Glomerular visceral epithelial cell (primary cell): ENCODE measurements at regions not wholly inside any gene's neighbourhood (a gene's known extent, or its start where the extent isn't known, plus 50 kb on each side); places are given as distances from the start of the nearest gene placed in this dataset.
"Not testable (repeated sequence)": the region's sequence is repeated elsewhere in the genome, so short reads cannot be mapped to it uniquely, and the experiment has no call there.

Experiments
- DNase-seq: peaks from one replicate; pipeline ENCODE4 v3.0.0-alpha.2; 2016; ENCODE audit errors: extremely low spot score

DNA sequence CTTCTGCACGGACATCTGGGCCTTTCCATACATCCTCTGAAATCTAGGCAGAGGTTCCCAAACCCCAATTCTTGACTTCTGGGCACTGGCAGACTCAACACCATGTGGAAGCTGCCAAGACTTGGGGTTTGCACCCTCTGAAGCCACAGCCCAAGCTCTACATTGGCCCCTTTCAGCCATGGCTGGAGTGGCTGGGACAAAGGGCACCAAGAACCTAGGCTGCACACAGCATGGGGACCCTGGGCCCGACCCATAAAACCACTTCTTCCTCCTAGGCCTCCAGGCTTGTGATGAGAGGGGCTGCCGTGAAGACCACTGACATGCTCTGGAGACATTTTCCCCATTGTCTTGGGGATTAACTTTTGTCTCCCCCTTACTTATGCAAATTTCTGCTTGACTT is 158.0 kb downstream of the GNAI1 start:
- DNase-seq = not testable (repeated sequence)

DNA sequence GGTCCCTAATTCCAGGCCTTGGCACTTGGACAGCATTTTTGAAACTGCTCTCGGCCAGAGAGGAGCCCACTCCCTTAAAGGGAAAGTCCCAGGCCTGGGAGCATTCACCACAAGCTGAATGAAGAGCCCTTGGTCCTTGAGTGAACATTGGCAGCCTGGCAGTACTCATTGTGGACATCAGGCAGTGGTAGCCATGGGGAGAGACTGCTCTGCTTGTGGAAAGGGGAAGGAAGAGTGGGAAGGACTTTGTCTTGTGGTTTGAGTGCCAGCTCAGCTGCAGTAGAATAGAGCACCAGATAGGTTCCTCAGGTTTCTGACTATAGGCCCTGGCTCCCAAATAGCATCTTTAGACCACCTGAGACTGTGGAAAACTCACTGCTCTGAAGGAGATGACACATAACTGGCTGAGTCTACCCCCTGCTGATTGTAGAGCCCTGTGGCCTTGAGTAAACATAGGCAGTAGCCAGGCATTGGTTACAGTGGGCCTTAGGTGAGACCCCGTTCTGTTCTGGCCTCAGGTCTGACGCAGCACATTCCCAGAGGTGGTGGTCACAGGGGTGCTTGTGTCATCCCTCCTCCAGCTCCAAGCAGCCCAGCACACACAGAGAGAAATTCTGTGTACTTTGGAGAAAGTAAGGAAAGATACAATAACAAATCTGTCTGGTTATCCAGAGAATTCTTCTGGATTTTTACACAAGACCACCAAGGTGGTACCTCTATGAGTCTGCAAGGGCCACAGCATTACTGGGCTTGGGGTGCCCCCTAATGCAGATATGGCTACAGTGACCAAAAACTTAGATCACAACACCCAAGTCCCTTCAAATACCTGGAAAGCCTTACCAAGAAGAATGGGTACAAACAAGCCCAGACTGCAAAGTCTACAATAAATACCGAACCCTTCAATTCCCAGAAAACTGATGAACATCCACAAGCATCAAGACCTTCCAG is 153.8 kb downstream of the GNAI1 start:
- DNase-seq = peak; percentile 84

DNA sequence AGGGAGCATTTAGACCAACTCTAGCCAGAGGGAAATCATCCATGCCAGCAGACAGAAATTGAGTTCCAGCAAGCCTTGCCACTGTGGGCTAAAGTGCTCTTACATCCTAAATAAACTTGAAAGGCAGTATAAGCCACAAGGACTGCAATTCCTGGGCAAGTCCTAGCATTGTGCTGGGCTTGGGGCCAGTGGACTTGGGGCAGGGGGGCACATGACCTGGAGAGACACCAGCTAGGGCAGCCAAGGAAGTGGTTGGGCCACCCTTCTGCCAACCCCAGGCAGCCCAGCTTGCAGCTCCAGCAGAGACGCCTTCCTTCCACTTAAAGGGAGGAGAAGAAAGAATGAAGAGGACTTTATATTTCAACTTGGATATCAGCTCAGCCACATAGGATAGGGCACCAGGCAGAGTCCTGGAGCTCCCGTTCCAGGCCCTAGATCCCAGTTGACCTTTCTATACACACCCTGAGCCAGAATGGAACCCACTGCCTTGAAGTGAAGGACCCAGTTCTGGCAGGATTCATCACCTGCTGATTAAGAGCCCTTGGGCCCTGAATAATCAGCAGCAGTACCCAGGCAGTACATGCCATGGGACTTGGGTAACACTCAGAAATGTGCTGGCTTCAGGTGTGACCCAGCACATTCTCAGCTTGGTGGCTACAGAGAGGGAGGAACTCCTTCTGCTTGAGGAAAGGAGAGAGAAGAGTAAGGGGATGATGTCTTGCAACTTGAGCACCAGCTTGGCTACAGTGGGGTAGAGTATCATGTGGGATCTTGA is 153.0 kb downstream of the GNAI1 start:
- no peak for DNase-seq

DNA sequence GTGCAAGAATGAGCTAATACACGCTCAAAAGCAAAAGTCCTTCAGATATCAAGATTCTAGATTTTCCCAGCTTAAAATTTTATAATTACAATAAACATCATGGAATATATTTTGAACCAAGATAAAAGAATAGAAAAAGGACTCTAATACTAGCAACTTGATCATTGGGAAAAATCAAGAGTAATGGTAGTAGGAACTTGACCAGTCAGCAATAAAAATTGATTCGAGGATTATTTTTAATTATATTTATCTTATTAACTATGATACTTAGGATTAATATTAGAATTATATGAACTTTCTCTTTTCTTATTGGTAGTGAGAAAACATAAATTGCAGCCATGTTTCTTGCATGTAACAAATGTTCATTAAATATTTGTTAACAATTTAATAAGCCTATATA is 152.0 kb downstream of the GNAI1 start:
- DNase-seq = no peak

DNA sequence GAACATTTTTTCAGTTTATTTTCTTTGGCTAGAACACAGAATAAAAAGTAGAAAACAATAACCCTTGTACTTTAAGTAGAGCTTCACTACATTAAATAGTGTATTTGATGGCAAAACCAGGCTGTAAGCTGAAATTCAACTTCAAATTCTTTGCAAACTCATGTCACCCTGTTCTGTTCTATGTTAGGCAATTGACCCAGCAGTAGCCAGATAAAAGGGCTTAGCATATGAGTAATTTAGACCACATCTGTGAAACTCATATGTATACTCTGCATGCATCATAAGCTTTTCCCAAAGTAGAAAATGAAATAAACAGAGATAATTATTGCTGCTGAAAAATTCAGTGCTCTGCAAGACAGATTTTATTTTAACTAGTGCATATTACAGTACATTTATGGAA is 150.2 kb downstream of the GNAI1 start:
- peak; percentile 24 for DNase-seq

DNA sequence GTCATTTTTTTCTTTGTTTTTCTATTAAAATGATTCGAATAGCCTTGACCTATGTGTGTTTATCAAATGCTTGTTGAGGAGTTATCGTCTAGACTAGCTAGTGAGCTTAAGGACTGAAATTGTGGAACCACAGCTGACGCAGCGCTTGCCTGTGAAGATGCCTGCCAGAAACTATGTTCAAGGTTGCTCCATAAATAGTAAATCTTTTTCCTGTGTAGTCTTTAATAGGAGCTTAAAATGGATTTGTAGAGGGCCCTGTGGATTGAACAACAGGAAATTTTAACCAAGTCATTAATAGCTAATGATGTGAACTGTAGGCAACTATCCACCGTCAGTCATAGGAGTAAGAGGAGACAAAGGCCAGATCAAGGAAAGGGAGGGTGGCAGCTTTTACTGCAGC is 145.1 kb downstream of the GNAI1 start:
- DNase-seq = no peak

DNA sequence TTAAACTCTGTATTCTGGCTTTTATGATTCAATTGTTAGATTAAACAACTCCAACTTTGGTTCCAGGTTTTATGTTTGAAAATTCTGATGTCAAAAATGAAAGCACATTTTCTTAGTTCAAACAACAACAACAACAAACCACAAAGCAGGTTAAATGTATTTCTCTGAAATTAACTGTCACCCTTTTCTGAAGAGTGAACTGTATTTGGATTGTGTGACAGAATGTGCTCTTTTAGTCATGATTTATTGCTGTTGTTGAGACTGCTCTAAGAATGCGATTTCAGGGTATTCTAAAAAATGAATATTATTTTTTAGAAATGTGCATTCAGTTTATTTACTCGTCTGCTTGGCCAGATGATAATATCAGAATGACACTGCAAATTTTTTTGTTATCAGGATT is 144.1 kb downstream of the GNAI1 start:
- no peak for DNase-seq

DNA sequence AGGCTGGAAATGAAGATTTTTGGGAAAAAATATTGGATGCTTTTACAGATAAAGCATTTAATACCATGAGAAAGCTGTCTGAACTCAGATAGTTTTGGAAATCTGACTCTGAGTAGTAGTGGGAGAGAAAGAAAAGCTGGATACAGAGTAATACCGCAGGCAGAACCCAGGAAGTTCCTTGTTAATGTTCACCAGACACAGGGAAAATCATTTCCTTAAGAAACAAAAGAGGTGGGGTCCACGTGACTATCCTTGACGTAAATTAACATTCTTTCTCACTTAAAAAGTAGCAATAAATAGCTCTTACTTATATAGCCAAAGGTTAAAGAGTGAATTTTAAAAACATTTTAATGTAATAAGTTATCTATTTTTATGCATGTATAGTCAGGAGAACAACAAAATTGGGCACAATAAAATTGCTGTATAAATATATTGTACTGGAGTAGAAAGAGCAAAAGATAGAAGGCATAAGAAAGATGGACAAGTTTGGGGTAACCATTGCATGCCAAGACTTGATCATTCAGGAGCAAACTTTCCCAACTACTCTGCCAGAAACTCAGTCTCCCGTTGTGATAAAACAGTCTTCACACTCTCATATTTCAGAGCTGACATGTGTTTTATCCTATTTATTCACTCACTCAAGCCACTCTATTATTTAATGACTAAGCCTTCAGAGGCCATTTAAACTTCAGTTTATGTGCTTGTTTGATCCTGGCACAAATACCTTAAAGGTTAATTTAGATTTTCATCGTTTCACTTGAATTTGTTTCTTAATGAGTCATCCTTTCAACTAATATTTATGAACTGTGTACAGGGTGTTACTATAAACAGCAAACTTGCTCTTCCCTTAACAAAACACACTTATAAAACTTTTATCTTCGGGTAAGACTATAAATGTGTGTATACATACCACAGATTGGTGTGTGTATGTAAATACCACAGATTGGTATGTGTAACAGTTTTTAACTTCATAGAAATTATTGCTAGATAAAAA is 143.1 kb downstream of the GNAI1 start:
- peak; percentile 65 for DNase-seq
